HepG2 (cell line): ENCODE measurements at regions not wholly inside any gene's neighbourhood (a gene's known extent, or its start where the extent isn't known, plus 50 kb on each side); places are given as distances from the start of the nearest gene placed in this dataset.

Experiments
- ATAC-seq: fragments of 200-7000 bp; cut with Tn5 transposase; 3 replicates; pipeline ENCODE4 v1.9.1; 2020; ENCODE audit warnings: mild to moderate bottlenecking, moderate library complexity
- BruUV-seq: library from RNA; stranded (reverse); fragments of 400-500 nt; replicated peaks from 2 replicates; lab custom pipeline; 2021; lab: Mats Ljungman, UMichigan
- CTCF ChIA-PET: fragments of 300-600 bp; formaldehyde crosslinking; extraction: SDS; loops from one replicate; lab custom pipeline; 2021; ENCODE audit warnings: low total read pairs, inconsistent platforms, low intra/inter-chr PET ratio; lab: Yijun Ruan, JAX
- POLR2A ChIA-PET: fragments of 350-600 bp; sonication (Branson Sonifier 250); formaldehyde crosslinking; loops from one replicate; lab custom pipeline; 2020; ENCODE audit warnings: antibody characterized with exemption, inconsistent platforms; lab: Yijun Ruan, JAX
- DNase-seq: peaks from one replicate; pipeline ENCODE4 v3.0.0-alpha.2; 2015; ENCODE audit warnings: low spot score
- FAIRE-seq: peaks from 3 replicates; lab custom pipeline; 2011; peaks lifted over from hg19 to GRCh38; lab: Jason Lieb, UNC
- H2AFZ ChIP-seq: one replicate; pipeline ENCODE4 v1.6.1; 2011; ENCODE audit warnings: low read length, inconsistent platforms
- H3K27ac ChIP-seq: fragments of 300-600 bp; 3 replicates; pipeline ENCODE4 v1.8.0; 2011; ENCODE audit warnings: mixed run types, mild to moderate bottlenecking, mixed read lengths, low read length, inconsistent platforms; ENCODE audit not compliant: insufficient read depth; ENCODE audit errors: extremely low read length
- H3K27me3 ChIP-seq, 2 experiments: fragments of 200-600 bp in 1 of 2; 2 replicates in 1 of 2; 3 replicates in 1 of 2; pipeline versions ENCODE4 v1.6.0 to v1.8.0; 2011; ENCODE audit warnings: low read length in 2 of 2, mild to moderate bottlenecking in 2 of 2, moderate library complexity in 2 of 2, inconsistent platforms in 1 of 2; ENCODE audit not compliant: insufficient read depth in 2 of 2, control insufficient read depth in 1 of 2
- H3K36me3 ChIP-seq, 2 experiments: fragments of 200-600 bp in 1 of 2; replicated peaks in 1 of 2; 2 replicates in 1 of 2; 3 replicates in 1 of 2; pipeline versions ENCODE4 v1.5.1 to v1.8.0; 2011; ENCODE audit warnings: low read length in 2 of 2, inconsistent platforms in 1 of 2; ENCODE audit not compliant: insufficient read depth in 2 of 2, control insufficient read depth in 1 of 2
- H3K4me1 ChIP-seq: 2 replicates; pipeline ENCODE4 v1.5.1; 2012; ENCODE audit warnings: low read length, inconsistent platforms; ENCODE audit not compliant: insufficient read depth
- H3K4me2 ChIP-seq: 2 replicates; pipeline ENCODE4 v1.6.0; 2011; ENCODE audit warnings: low read depth, low read length, inconsistent platforms
- H3K4me3 ChIP-seq, 3 experiments: fragments of 200-600 bp in 1 of 3; sonication (generic), shearing (Covaris generic) in 1 of 3; replicated peaks in 1 of 3; 2 replicates each; pipeline ENCODE4 v1.5.1; 2011 to 2016; ENCODE audit warnings: low read length in 3 of 3, inconsistent platforms in 2 of 3, low read depth in 2 of 3, mild to moderate bottlenecking in 2 of 3, control low read depth in 1 of 3, mixed read lengths in 1 of 3; ENCODE audit not compliant: insufficient read depth in 1 of 3
- H3K79me2 ChIP-seq: one replicate; pipeline ENCODE4 v1.6.1; 2011; ENCODE audit warnings: low read length, inconsistent platforms; ENCODE audit not compliant: insufficient read depth
- H3K9ac ChIP-seq: 2 replicates; pipeline ENCODE4 v1.6.0; 2011; ENCODE audit warnings: mild to moderate bottlenecking, low read depth, low read length, inconsistent platforms; ENCODE audit not compliant: insufficient read depth
- H3K9me3 ChIP-seq: 2 replicates; pipeline ENCODE4 v1.5.1; 2012; ENCODE audit warnings: mild to moderate bottlenecking, low read length
- H4K20me1 ChIP-seq: 2 replicates; pipeline ENCODE4 v1.6.0; 2011; ENCODE audit warnings: inconsistent platforms, mild to moderate bottlenecking, low read length, moderate library complexity; ENCODE audit not compliant: insufficient read depth
- ATF4 ChIP-seq, 2 experiments: fragments of 450-650 bp in 1 of 2; sonication (generic) in 1 of 2; formaldehyde crosslinking; IDR thresholded peaks; 2 replicates each; pipeline versions ENCODE4 v1.5.0 to v1.8.0; 2020 to 2022; ENCODE audit warnings: mild to moderate bottlenecking in 1 of 2, missing genetic modification reagents in 1 of 2
- CBX1 ChIP-seq: IDR thresholded peaks from one replicate; pipeline ENCODE4 v1.6.1; 2016; ENCODE audit warnings: antibody characterized with exemption, low read depth
- CEBPZ ChIP-seq: IDR thresholded peaks from 2 replicates; pipeline ENCODE4 v1.6.1; 2012; ENCODE audit warnings: low read length, improper control_type of control experiment
- FOXO1 ChIP-seq: sonication (generic); formaldehyde crosslinking; IDR thresholded peaks from 2 replicates; pipeline ENCODE4 v1.4.0; 2020; ENCODE audit warnings: missing genetic modification reagents
- HIVEP1 ChIP-seq: sonication (generic); formaldehyde crosslinking; IDR thresholded peaks from 2 replicates; pipeline ENCODE4 v1.4.0; 2020; ENCODE audit warnings: mild to moderate bottlenecking, missing genetic modification reagents
- HOXD1 ChIP-seq: sonication (generic); formaldehyde crosslinking; IDR thresholded peaks from 2 replicates; pipeline ENCODE4 v1.5.0; 2020; ENCODE audit warnings: missing genetic modification reagents
- IKZF4 ChIP-seq: sonication (generic); formaldehyde crosslinking; IDR thresholded peaks from 2 replicates; pipeline ENCODE4 v1.5.1; 2020; ENCODE audit warnings: borderline replicate concordance, mild to moderate bottlenecking, low read depth, missing genetic modification reagents; ENCODE audit errors: not compliant biosample characterization
- JUND ChIP-seq: sonication (generic); formaldehyde crosslinking; IDR thresholded peaks from 2 replicates; pipeline ENCODE4 v1.8.0; 2022; ENCODE audit warnings: mild to moderate bottlenecking, missing genetic modification reagents
- NCOA2 ChIP-seq: sonication (generic); formaldehyde crosslinking; IDR thresholded peaks from 2 replicates; pipeline ENCODE4 v1.8.0; 2022; ENCODE audit warnings: inconsistent platforms
- NFRKB ChIP-seq: fragments of 450-650 bp; IDR thresholded peaks from 2 replicates; pipeline ENCODE4 v1.6.1; 2017
- PBX2 ChIP-seq: IDR thresholded peaks from 2 replicates; pipeline ENCODE4 v1.6.1; 2016; ENCODE audit warnings: control low read depth
- USF2 ChIP-seq, 2 experiments: sonication (generic) in 1 of 2; formaldehyde crosslinking in 1 of 2; IDR thresholded peaks; 2 replicates each; pipeline versions ENCODE4 v1.5.1 to v1.6.1; 2011 to 2020; ENCODE audit warnings: borderline replicate concordance in 1 of 2, low read depth in 1 of 2, low read length in 1 of 2, mild to moderate bottlenecking in 1 of 2, missing genetic modification reagents in 1 of 2, moderate library complexity in 1 of 2
- ZNF720 ChIP-seq: sonication (generic); formaldehyde crosslinking; IDR thresholded peaks from 2 replicates; pipeline ENCODE4 v1.4.0; 2020; ENCODE audit warnings: missing genetic modification reagents
- WGBS: methylation state at CpG from one replicate; pipeline ENCODE4 v1.1.6; 2017; ENCODE audit warnings: low lambda C conversion rate; 5-methylcytosine and 5-hydroxymethylcytosine counted together
- in situ Hi-C: cut with HindIII; loops from 2 replicates; pipeline ENCODE4 v1.10.0; 2017; ENCODE audit warnings: low pct_unique_long_range_greater_than_20kb; ENCODE audit not compliant: extremely low pct_ligation_motif_present
- intact Hi-C: fragments of 100-400 bp; cut with micrococcal nuclease; formaldehyde crosslinking; loops from one replicate; pipeline ENCODE4 v1.10.0; 2022; ENCODE audit not compliant: unreplicated experiment

- in situ Hi-C loops (loop anchor here (5.0 to 10.0 kb wide), 2 partner anchors 241 to 478 kb away; no protein-coding TSS in a partner anchor), intact Hi-C loops (loop anchor here (5.0 kb wide), 1 partner anchor 311 kb away; no protein-coding TSS in a partner anchor)
- H2AFZ ChIP-seq: no peak overlapping the region
- no peak overlapping the region for H3K4me2 ChIP-seq
- H4K20me1 ChIP-seq: no peaks in the 10 kb centered on the region
- no peak overlapping the region for H3K4me3 ChIP-seq
- H3K27me3 ChIP-seq: no peaks in the 10 kb centered on the region
- H3K27ac ChIP-seq: no peak overlapping the region
- no peak for ATAC-seq
- H3K36me3 ChIP-seq: no peaks in the 10 kb centered on the region
- CTCF ChIA-PET: no interaction called here
- FAIRE-seq: no peak
- no peaks in the 10 kb centered on the region for H3K4me1 ChIP-seq
- 0% methylated on average over 3 of the region's 3 CpGs for WGBS
- H3K79me2 ChIP-seq: no peaks in the 10 kb centered on the region
- H3K9me3 ChIP-seq: no peaks in the 10 kb centered on the region
- no peak for DNase-seq
- POLR2A ChIA-PET: no interaction called here
- no peak overlapping the region for H3K9ac ChIP-seq
- BruUV-seq: no TSS peak
- TF ChIP-seq HOXD1 (CRISPR knock-in tag) (no peak), PBX2 (CRISPR knock-in tag) (no peak), HIVEP1 (CRISPR knock-in tag) (no peak), CEBPZ (no peak), IKZF4 (CRISPR knock-in tag) (no peak), CBX1 (no peak), JUND (CRISPR knock-in tag) (no peak), USF2 (IDR thresholded peaks at IDR 0.05; ENCODE audit: low read depth, low read length) (no peak), USF2 (CRISPR knock-in tag; IDR thresholded peaks at IDR 0.05; ENCODE audit: borderline replicate concordance) (no peak), NFRKB (no peak), ATF4 (CRISPR knock-in tag; IDR thresholded peaks at IDR 0.05) (no peak), ZNF720 (no peak), FOXO1 (CRISPR knock-in tag) (no peak), NCOA2 (no peak)
Observed at GRCh38 chr9:109576762-109577161, 78.7 kb upstream of the PTPN3 start.
